Activated CD8-positive, alpha-beta memory T cell treated with anti-CD3 and anti-CD28 coated beads, Interleukin-2, amount 50 U/mL, for 1 hour (primary cell): ENCODE measurements at regions not wholly inside any gene's neighbourhood (a gene's known extent, or its start where the extent isn't known, plus 50 kb on each side); places are given as distances from the start of the nearest gene placed in this dataset.

Source experiments
- DNase-seq: peaks from one replicate; pipeline ENCODE4 v3.0.0-alpha.2; 2020; ENCODE audit errors: extremely low read depth

GRCh38 chr9:30943446-30944224, 1440.8 kb upstream of the ACO1 start:
- DNase-seq: no peak

DNA sequence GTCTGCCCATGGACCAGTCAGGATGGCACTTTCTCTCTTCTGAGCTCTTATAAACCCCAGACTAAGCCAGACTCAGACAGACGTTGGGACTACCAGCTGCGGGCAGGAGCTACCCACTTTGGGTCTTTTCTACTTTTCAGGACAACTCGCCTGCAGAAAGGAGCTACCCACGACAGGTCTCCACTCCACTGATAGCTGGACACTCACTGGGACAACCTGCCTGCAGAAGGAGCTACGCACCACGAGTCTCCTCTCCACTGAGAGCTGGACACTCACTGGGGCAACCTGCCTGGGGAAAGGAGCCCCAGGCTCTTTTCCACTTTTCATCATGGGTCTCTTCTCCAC, 1440.2 kb upstream of the ACO1 start:
- no peak for DNase-seq

- DNase-seq: no peak
These were observed 1439.6 kb upstream of the ACO1 start for GRCh38 chr9:30944741-30945280.

DNA sequence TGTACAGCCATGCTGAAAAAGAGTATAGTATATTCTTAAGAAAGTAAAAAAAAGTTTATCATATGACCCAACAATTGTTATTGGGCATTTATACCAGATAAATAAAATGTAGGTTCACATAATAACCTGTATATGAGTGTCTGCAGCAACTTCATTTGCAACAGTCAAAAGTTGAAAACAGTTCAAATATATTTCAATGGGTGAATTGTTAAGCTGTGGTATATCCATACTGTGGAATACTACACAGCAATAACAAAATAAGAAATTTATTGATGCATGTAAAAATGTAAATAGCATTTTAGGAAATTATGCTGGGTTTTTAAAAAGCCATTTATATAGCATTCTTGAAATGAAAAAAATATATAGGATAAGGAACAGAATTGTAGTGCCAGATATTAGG, 1420.1 kb upstream of the ACO1 start:
- no peak for DNase-seq

DNA sequence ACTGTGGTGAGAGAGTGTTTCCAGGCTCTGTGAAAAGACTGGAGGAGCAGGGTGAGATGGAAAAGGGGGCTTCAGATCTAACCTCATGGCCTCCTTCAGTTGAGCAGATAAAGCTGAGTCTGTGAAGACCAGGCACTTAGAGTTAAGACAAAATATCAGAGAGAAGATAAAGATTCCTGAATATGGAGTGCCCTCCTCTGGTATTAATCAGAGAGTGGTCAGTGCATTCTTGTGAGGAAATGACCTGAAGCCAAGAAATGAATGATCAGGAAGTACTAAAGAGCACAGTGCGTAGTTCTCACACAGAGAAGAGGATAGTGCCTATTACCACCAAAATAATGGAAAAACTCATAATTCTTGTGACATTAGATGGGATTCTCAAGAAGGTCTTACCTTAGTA, 1417.0 kb upstream of the ACO1 start:
- no peak for DNase-seq

- no peak for DNase-seq
These were observed 1414.3 kb upstream of the ACO1 start for GRCh38 chr9:30970186-30970585.

DNA sequence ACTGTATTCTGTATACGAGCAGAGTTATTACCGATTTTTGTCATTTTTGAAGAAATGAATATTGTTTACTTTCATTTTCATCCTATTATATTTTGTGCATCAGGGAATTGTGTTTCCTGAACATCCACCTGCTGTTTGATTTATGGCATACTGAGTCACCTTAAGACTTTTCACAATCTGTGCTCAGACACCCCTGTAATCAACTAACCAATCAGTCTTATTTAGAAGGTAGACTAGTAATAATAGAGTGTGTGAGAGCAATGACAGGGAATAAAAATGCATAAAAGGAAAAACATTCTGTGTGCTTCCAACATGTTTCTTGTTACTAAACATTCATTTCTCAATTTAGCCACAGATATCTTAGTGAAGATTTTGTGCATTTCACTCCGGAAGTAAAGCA, 1413.6 kb upstream of the ACO1 start:
- no peak for DNase-seq

GRCh38 chr9:30972654-30973053, 1411.8 kb upstream of the ACO1 start:
- DNase-seq: no peak

DNA sequence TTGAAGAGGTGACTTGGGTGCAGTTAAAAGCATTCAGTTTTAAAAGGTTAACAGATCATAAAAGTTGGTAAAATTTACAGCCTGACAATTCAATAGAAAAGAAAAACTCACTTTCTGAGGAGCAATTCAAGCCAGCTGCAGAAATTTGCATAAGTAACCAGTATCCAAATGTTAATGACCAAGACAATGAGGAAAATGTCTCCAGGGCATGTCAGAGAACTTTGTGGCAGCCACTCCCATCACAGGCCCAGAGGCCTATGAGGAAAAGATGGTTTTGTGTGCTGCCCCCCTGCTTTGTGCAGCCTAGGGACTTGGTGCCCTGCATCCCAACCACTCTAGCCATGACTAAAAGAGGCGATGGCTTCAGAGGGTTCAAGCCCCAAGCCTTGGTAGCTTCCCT, 1406.5 kb upstream of the ACO1 start:
- DNase-seq: no peak

DNA sequence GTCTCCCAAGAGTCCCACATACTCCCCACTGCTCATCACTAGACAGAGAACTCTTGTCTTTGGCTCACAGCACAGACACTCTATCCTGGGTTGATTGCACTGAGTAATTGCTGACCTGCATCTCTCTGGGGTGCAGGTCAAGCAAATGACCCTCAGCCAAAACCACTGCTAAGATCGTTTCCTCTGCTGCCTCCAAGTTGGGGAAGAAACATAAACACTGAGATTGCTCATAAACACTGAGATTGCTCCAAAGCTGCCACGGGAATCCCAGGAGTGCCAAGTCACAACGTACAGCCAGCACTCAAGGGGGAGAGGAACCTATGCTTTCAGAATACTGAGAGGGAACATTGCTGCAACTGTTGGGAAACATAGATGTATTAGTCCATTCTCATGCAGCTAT, 1402.1 kb upstream of the ACO1 start:
- DNase-seq: no peak

- DNase-seq: no peak
These were observed 1388.3 kb upstream of the ACO1 start for GRCh38 chr9:30995956-30996738.

GRCh38 chr9:30996761-30997160, 1387.7 kb upstream of the ACO1 start:
- no peak for DNase-seq

DNA sequence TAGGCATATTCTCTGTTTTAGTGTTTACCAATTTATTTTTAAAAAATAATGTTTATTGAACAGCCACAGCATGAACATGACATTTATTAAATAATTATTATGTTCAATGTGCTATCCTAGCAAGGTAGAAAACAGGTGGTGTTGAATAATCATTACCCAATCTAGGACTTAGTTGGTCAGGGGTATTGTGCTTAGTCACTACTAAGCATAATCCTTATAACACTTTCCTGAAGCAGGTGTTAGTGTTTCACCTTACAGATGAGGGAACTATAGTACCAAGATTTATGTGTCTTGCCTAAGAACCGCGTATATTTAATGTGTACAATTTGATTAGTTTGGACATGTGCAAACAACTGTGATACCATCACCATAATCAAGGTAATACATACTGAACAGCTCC, 1387.2 kb upstream of the ACO1 start:
- DNase-seq: no peak

GRCh38 chr9:31005086-31005665, 1379.3 kb upstream of the ACO1 start:
- no peak for DNase-seq

- DNase-seq: no peak
These were observed 1371.1 kb upstream of the ACO1 start for GRCh38 chr9:31013371-31013770.

- DNase-seq: no peak
These were observed 1360.6 kb upstream of the ACO1 start for GRCh38 chr9:31023847-31024246.

DNA sequence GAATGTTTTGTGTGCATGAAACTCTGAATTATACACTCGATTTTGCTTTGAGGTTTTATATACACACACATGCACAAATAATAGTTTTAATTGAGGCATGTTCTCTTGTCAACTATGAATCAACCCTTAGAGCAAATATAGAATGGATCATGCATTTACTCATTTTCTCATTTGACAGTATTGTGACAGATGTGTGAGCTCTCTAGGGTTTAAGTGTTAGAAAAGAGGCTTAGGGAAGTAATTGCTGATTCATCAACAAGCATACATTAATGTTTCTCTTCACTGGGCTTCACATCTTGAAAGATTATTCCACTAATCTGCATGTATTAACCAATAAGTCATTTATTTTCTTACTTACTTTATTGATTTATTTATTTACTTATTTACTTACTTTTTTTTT, 1356.8 kb upstream of the ACO1 start:
- no peak for DNase-seq

DNA sequence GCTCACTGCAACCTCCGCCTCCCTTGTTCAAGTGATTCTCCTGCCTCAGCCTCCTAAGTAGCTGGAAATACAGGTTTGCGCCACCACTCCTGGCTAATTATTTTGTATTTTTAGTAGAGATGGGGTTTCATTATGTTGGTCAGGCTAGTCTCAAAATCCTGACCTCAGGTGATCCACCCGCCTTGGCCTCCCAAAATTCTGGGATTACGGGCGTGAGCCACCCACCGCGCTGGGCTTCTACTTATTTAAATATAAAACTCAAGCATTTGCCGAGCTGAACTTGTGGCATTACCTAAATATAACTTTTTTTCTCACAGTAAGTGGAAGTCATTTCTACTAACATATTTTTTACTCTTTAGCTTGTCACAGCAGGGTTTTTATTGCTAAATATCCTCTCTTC, 1356.3 kb upstream of the ACO1 start:
- no peak for DNase-seq

- no peak for DNase-seq
These were observed 1353.7 kb upstream of the ACO1 start for GRCh38 chr9:31030741-31031202.

GRCh38 chr9:31032206-31032605, 1352.2 kb upstream of the ACO1 start:
- no peak for DNase-seq

DNA sequence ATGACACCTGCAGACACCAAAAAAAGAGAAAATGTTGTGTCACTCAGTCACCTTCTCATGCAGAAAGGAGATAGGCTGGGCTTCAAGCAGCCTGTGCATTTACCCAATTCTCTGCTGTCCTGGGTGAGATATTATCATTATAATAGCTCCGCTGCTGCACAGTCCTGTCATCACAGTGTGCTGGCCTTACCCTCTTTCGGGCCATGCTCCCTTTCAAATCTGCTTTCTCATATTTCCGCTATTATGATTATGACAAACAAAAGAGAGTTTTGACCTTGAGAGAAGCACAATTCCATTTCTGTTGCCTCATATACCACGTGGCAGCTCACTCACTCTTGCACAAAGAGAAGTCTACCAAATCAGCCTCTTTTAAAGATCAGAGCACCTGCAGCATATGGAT, 1350.1 kb upstream of the ACO1 start:
- no peak for DNase-seq

DNA sequence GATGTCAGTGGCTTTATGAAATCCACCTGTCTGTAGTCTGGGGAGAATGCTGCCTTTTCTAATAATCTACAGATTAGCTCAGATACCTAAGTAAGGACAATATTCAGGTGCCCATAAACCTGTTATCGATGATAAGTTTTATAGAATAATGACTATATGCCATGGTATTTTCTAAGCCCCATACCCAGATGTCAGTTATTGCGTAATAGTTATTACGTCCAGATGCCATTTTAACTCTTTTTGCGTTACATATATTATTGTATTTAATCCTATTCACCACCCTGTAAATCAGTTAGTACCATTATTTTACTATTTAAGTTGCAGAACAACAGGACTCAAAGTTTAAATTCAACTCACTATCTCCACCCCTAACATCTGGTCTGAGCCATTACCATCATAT, 1343.9 kb upstream of the ACO1 start:
- DNase-seq: no peak

DNA sequence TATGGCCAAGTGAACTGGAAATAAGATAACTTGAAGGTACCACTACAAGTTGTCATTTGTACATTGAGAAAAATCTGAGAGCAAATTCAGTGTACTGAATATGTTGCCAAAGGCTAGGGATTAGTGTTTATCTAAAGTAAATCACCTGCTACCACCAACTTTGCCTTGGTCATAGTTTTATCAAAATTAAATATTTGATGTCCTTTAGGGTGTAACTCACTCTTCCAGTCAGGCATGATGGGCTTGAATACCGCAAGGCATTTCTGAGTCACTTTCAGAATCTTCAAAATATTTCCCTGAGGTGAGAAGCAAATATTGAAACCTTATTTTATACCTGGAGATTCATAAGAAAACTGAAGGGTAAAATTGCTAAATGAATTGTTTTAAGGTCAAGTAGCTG, 1338.6 kb upstream of the ACO1 start:
- no peak for DNase-seq
